Activated T-helper 1 cell treated with anti-CD3 and anti-CD28 coated beads, Interleukin-12 subunit alpha, Interleukin-12 subunit beta, Interleukin-2, Interleukin-4 antibody, amounts not matched to agents 30 ng/mL and 10 ng/mL and 1 ng/mL, durations not matched to agents 14 hours and 24 hours and 36 hours (primary cell): ENCODE measurements at regions not wholly inside any gene's neighbourhood (a gene's known extent, or its start where the extent isn't known, plus 50 kb on each side); places are given as distances from the start of the nearest gene placed in this dataset.
"Not testable (repeated sequence)": the region's sequence is repeated elsewhere in the genome, so short reads cannot be mapped to it uniquely, and the experiment has no call there.

ENCODE experiments used
- DNase-seq: peaks from one replicate; pipeline ENCODE4 v3.0.0; 2021; ENCODE audit warnings: low spot score
- H3K27ac Mint-ChIP-seq: one replicate; pipeline ENCODE4 v1.8.0; 2021; ENCODE audit warnings: mild to moderate bottlenecking, mixed read lengths
- H3K27me3 Mint-ChIP-seq: one replicate; pipeline ENCODE4 v1.8.0; 2022; ENCODE audit warnings: mild to moderate bottlenecking, moderate library complexity, mixed read lengths; ENCODE audit not compliant: insufficient read depth
- H3K36me3 Mint-ChIP-seq: one replicate; pipeline ENCODE4 v1.8.0; 2021; ENCODE audit warnings: low read depth, mixed read lengths
- H3K4me1 Mint-ChIP-seq: one replicate; pipeline ENCODE4 v1.8.0; 2021; ENCODE audit warnings: low read depth, mixed read lengths
- H3K4me3 Mint-ChIP-seq: one replicate; pipeline ENCODE4 v1.8.0; 2021; ENCODE audit warnings: mild to moderate bottlenecking, moderate library complexity, mixed read lengths
- H3K9me3 Mint-ChIP-seq: one replicate; pipeline ENCODE4 v1.8.0; 2021; ENCODE audit warnings: mixed read lengths
- intact Hi-C: fragments of 100-400 bp; cut with micrococcal nuclease; formaldehyde crosslinking; loops from one replicate; pipeline ENCODE4 v1.15.1; 2024

- no peak for DNase-seq
- no peaks in the 10 kb centered on the region for H3K9me3 Mint-ChIP-seq
- H3K36me3 Mint-ChIP-seq, result no peaks in the 10 kb centered on the region
- intact Hi-C loops, result no loop called here
- no peak overlapping the region for H3K4me3 Mint-ChIP-seq
- H3K27ac Mint-ChIP-seq, result no peak overlapping the region
- no peaks in the 10 kb centered on the region for H3K4me1 Mint-ChIP-seq
- H3K27me3 Mint-ChIP-seq, result no peaks in the 10 kb centered on the region
Observed at GRCh38 chr7:113768387-113768786, 150.4 kb downstream of the PPP1R3A start.

- no peaks in the 10 kb centered on the region for H3K9me3 Mint-ChIP-seq
- no peaks in the 10 kb centered on the region for H3K27me3 Mint-ChIP-seq
- H3K4me3 Mint-ChIP-seq, result no peak overlapping the region
- intact Hi-C loops, result no loop called here
- no peak for DNase-seq
- no peak overlapping the region for H3K27ac Mint-ChIP-seq
- H3K36me3 Mint-ChIP-seq, result no peaks in the 10 kb centered on the region
- no peaks in the 10 kb centered on the region for H3K4me1 Mint-ChIP-seq
Observed at GRCh38 chr7:113764401-113765035, 154.3 kb downstream of the PPP1R3A start.

- no peaks in the 10 kb centered on the region for H3K36me3 Mint-ChIP-seq
- H3K27ac Mint-ChIP-seq, result no peak overlapping the region
- intact Hi-C loops, result no loop called here
- H3K27me3 Mint-ChIP-seq, result no peaks in the 10 kb centered on the region
- no peaks in the 10 kb centered on the region for H3K9me3 Mint-ChIP-seq
- no peaks in the 10 kb centered on the region for H3K4me1 Mint-ChIP-seq
- H3K4me3 Mint-ChIP-seq, result no peak overlapping the region
- DNase-seq, result no peak
Observed at GRCh38 chr7:113763226-113763625, 155.6 kb downstream of the PPP1R3A start.

GRCh38 chr7:113756250-113756649, 162.6 kb downstream of the PPP1R3A start:
- Mint-ChIP-seq H3K27me3 (no peaks in the 10 kb centered on the region), H3K4me1 (no peaks in the 10 kb centered on the region), H3K27ac (no peak overlapping the region), H3K36me3 (no peaks in the 10 kb centered on the region), H3K4me3 (no peak overlapping the region), H3K9me3 (no peaks in the 10 kb centered on the region)
- intact Hi-C loops, result no loop called here
- no peak for DNase-seq

GRCh38 chr7:113752689-113753088, 166.1 kb downstream of the PPP1R3A start:
- H3K36me3 Mint-ChIP-seq, result no peaks in the 10 kb centered on the region
- H3K27me3 Mint-ChIP-seq, result no peaks in the 10 kb centered on the region
- no peak overlapping the region for H3K4me3 Mint-ChIP-seq
- no peaks in the 10 kb centered on the region for H3K4me1 Mint-ChIP-seq
- DNase-seq, result no peak
- no peak overlapping the region for H3K27ac Mint-ChIP-seq
- intact Hi-C loops, result no loop called here
- peaks cover 6% of the 10 kb centered on the region for H3K9me3 Mint-ChIP-seq

GRCh38 chr7:113752289-113752688, 166.5 kb downstream of the PPP1R3A start:
- no peaks in the 10 kb centered on the region for H3K36me3 Mint-ChIP-seq
- H3K27me3 Mint-ChIP-seq, result no peaks in the 10 kb centered on the region
- DNase-seq, result no peak
- H3K27ac Mint-ChIP-seq, result no peak overlapping the region
- intact Hi-C loops, result no loop called here
- no peak overlapping the region for H3K4me3 Mint-ChIP-seq
- H3K4me1 Mint-ChIP-seq, result no peaks in the 10 kb centered on the region
- peaks cover 6% of the 10 kb centered on the region for H3K9me3 Mint-ChIP-seq

- Mint-ChIP-seq H3K27me3 (no peaks in the 10 kb centered on the region), H3K36me3 (no peaks in the 10 kb centered on the region), H3K4me1 (no peaks in the 10 kb centered on the region), H3K9me3 (peaks cover 6% of the 10 kb centered on the region), H3K4me3 (no peak overlapping the region), H3K27ac (no peak overlapping the region)
- intact Hi-C loops, result no loop called here
- DNase-seq, result no peak
Observed at GRCh38 chr7:113751547-113751946, 167.3 kb downstream of the PPP1R3A start.

- H3K27ac Mint-ChIP-seq, H3K36me3 Mint-ChIP-seq, H3K4me1 Mint-ChIP-seq, DNase-seq, H3K4me3 Mint-ChIP-seq, H3K27me3 Mint-ChIP-seq, H3K9me3 Mint-ChIP-seq, intact Hi-C loops: not testable (repeated sequence)
Observed at GRCh38 chr7:113748385-113748784, 170.4 kb downstream of the PPP1R3A start.

- H3K27ac Mint-ChIP-seq, H3K4me3 Mint-ChIP-seq, H3K9me3 Mint-ChIP-seq, H3K27me3 Mint-ChIP-seq, intact Hi-C loops, DNase-seq, H3K36me3 Mint-ChIP-seq, H3K4me1 Mint-ChIP-seq: not testable (repeated sequence)
Observed at GRCh38 chr7:113742946-113743431, 175.8 kb downstream of the PPP1R3A start.

- Mint-ChIP-seq H3K27ac (no peak overlapping the region), H3K9me3 (peaks cover 9% of the 10 kb centered on the region), H3K27me3 (no peaks in the 10 kb centered on the region), H3K36me3 (no peaks in the 10 kb centered on the region), H3K4me3 (no peak overlapping the region), H3K4me1 (no peaks in the 10 kb centered on the region)
- no peak for DNase-seq
- intact Hi-C loops, result no loop called here
Observed at GRCh38 chr7:113742377-113742776, 176.4 kb downstream of the PPP1R3A start.

- DNase-seq, result no peak
- Mint-ChIP-seq H3K27me3 (no peaks in the 10 kb centered on the region), H3K4me1 (no peaks in the 10 kb centered on the region), H3K36me3 (no peaks in the 10 kb centered on the region), H3K9me3 (no peaks in the 10 kb centered on the region), H3K27ac (no peak overlapping the region), H3K4me3 (no peak overlapping the region)
- intact Hi-C loops, result no loop called here
Observed at GRCh38 chr7:113731571-113731970, 187.2 kb downstream of the PPP1R3A start.

GRCh38 chr7:113730309-113730955, 188.4 kb downstream of the PPP1R3A start:
- H3K27me3 Mint-ChIP-seq, result no peaks in the 10 kb centered on the region
- H3K36me3 Mint-ChIP-seq, result no peaks in the 10 kb centered on the region
- H3K4me3 Mint-ChIP-seq, result no peak overlapping the region
- no peaks in the 10 kb centered on the region for H3K9me3 Mint-ChIP-seq
- intact Hi-C loops, result no loop called here
- H3K4me1 Mint-ChIP-seq, result no peaks in the 10 kb centered on the region
- no peak overlapping the region for H3K27ac Mint-ChIP-seq
- DNase-seq, result no peak

- DNase-seq, result no peak
- Mint-ChIP-seq H3K27me3 (no peaks in the 10 kb centered on the region), H3K27ac (no peak overlapping the region), H3K4me3 (no peak overlapping the region), H3K4me1 (no peaks in the 10 kb centered on the region), H3K9me3 (no peaks in the 10 kb centered on the region), H3K36me3 (no peaks in the 10 kb centered on the region)
- intact Hi-C loops, result no loop called here
Observed at GRCh38 chr7:113727486-113727885, 191.3 kb downstream of the PPP1R3A start.

GRCh38 chr7:113722006-113722405, 196.8 kb downstream of the PPP1R3A start:
- intact Hi-C loops, result no loop called here
- no peak for DNase-seq
- H3K27me3 Mint-ChIP-seq, result no peaks in the 10 kb centered on the region
- H3K27ac Mint-ChIP-seq, result no peak overlapping the region
- H3K4me3 Mint-ChIP-seq, result no peak overlapping the region
- no peaks in the 10 kb centered on the region for H3K4me1 Mint-ChIP-seq
- no peaks in the 10 kb centered on the region for H3K36me3 Mint-ChIP-seq
- no peaks in the 10 kb centered on the region for H3K9me3 Mint-ChIP-seq
